Cardiac fibroblast (primary cell): ENCODE measurements at regions not wholly inside any gene's neighbourhood (a gene's known extent, or its start where the extent isn't known, plus 50 kb on each side); places are given as distances from the start of the nearest gene placed in this dataset.

Experiments used
- DNase-seq, 2 donors: peaks; one replicate each; pipeline versions ENCODE4 v3.0.0 to v3.0.0-alpha.2; 2010; ENCODE audit warnings: low read depth in 2 of 2
- H3K4me3 ChIP-seq, 2 donors: replicated peaks in 1 of 2; 1 replicate in 1 of 2; 2 replicates in 1 of 2; pipeline ENCODE4 v1.5.1; 2011; ENCODE audit warnings: low read depth in 2 of 2, low read length in 2 of 2, mild to moderate bottlenecking in 2 of 2, moderate library complexity in 1 of 2
- TF ChIP-seq, protein P1 (sequence below): IDR thresholded peaks from one replicate; pipeline ENCODE4 v1.5.1; 2011; ENCODE audit warnings: low read depth, mild to moderate bottlenecking, low read length, inconsistent platforms

DNA sequence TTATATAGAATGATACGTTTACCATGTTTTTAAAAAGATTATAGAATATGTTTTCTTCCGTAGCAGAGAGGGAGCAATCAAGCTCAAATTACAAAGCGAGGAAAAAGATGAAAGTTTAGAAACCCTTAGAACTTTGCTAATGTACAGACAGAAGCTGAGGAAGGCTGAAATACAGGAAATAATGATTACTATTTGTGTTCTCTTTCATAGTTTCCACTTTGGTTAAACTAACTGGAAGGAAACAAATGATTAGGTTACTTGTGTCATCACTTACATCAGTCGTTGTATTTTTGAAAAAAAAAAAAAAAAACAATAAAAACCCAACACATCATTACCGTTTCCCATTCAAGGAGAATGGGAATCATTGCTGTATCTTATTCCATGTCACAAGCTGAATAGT, 337.8 kb upstream of the CBLB start:
- H3K4me3 ChIP-seq = no peak overlapping the region
- TF ChIP-seq, protein P1, sequence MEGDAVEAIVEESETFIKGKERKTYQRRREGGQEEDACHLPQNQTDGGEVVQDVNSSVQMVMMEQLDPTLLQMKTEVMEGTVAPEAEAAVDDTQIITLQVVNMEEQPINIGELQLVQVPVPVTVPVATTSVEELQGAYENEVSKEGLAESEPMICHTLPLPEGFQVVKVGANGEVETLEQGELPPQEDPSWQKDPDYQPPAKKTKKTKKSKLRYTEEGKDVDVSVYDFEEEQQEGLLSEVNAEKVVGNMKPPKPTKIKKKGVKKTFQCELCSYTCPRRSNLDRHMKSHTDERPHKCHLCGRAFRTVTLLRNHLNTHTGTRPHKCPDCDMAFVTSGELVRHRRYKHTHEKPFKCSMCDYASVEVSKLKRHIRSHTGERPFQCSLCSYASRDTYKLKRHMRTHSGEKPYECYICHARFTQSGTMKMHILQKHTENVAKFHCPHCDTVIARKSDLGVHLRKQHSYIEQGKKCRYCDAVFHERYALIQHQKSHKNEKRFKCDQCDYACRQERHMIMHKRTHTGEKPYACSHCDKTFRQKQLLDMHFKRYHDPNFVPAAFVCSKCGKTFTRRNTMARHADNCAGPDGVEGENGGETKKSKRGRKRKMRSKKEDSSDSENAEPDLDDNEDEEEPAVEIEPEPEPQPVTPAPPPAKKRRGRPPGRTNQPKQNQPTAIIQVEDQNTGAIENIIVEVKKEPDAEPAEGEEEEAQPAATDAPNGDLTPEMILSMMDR = no peak
- no peak for DNase-seq

DNA sequence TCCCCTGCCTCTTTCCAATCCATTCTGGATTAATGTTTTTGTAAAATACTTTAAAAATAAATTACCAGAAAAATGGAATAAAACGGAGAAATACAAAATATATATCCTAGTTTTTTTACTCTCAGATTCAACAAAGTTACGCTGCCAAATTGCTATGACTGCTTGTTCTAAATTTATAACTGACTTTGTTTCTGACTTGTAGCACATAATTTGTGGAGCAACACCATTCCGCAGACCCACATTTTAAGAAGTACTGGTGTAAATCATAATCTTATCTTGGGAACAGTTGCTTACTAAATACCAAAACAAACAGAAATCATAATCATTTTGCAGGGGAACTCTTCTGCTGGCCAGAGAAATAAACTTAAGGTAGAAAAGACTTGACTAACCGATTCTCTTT, 339.4 kb upstream of the CBLB start:
- no peak overlapping the region for H3K4me3 ChIP-seq
- DNase-seq = peak; percentile 19 to 24
- TF ChIP-seq, protein P1 = no peak

DNA sequence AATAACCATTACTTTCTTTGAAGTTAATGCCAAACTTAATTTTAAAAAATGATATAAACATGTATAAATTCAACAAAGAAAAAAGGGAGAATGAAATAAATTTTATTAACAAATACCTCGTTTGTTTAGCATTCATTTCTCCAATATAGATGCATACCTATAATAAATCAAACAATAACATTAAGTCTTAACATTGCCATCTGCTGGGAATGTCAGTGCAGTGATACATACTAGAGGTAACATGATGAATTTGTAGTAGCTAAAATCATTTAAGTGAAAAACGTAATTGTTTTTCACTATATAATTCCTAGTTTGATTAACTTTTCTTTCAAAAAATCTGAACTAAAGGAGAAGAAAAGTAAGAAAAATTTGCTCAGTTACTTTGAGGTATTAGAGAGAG, 340.2 kb upstream of the CBLB start:
- DNase-seq = peak; percentile 74 to 77
- TF ChIP-seq, protein P1 = peak; percentile 41
- H3K4me3 ChIP-seq = no peak overlapping the region

DNA sequence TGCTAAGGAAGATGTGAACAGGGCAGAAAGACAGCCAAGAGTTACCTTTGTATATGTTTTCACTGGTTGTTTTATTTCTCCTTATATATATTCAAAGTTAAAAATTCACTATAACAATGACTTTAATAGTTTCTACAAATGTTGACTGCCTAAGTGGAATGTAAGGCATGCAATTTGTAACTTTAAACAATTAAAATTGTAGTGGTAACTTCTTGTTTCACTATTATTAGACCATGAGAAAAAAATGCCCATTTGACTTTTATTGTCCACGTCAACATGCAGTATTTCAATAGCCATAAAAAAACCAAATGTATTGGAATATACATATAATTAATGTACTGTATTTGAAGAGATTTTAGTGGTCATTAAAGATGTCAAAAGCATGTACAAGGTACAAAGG, 340.7 kb upstream of the CBLB start:
- TF ChIP-seq, protein P1 = no peak
- no peak overlapping the region for H3K4me3 ChIP-seq
- DNase-seq = no peak

DNA sequence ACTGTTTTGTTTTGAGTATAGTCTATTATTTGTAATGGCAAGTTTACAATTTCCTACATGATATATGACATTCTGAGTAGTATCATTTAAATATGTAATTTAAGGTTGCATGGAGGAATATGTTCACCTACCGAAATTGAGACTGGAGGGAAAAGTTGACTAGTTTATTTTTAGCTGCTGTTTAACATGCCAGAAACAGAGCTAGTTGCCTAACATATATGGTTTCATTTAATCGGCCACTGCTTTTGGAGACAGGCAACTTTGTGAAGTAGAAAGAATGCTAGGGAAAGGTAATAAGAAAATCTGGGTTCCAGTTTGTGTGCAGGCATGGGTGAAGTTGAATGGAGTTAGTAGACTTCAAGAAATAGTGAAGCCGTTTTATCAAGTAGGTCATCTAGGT, 342.1 kb upstream of the CBLB start:
- TF ChIP-seq, protein P1 = no peak
- no peak overlapping the region for H3K4me3 ChIP-seq
- DNase-seq = no peak

DNA sequence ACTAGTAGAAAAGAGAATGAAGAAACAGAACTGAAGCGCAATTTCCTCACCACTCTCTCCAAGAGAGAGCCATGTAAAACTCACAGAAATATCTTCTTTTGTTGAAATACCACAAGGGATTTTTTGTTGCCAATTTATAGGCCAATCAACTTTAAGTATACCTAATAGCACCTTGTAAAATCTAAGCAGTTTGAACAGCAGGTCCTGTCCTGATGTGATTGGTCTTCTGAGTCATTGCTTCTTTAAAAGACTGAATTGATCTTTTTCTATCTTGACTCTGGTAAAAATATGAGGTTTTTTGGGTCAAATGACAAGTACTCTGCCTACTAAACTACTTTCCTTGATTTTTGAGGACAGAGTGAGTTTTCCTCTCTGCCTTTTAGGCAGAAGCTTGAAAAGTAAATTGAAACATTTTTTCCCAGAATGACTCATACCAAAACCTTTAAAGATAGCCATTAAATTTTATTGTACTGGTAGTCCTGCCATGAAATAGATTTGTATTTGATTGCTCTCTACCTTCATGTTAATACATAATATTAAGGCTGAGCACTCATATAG, 343.9 kb upstream of the CBLB start:
- H3K4me3 ChIP-seq = no peak overlapping the region
- DNase-seq = no peak
- TF ChIP-seq, protein P1 = no peak

DNA sequence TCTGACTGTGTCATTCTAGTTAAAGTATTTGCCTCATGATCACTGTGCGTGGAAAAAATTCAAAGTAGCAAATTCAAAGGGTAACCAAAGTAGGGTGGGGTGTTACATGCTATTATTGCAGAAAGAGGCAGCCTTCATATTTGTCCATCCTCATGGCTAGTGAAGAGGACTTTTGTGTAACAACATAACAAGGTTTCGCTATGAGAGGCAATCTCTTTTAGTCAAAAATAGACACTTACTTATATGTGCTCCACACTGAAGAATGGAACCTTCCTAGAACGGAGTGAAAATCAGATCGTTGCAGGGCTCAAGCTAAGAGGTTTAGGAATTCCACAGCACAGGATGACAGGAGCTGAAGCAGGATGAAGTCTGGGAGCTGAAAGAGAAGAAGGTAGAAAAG, 345.1 kb upstream of the CBLB start:
- no peak overlapping the region for H3K4me3 ChIP-seq
- no peak for DNase-seq
- TF ChIP-seq, protein P1 = no peak
